A549 (cell line): ENCODE measurements at regions not wholly inside any gene's neighbourhood (a gene's known extent, or its start where the extent isn't known, plus 50 kb on each side); places are given as distances from the start of the nearest gene placed in this dataset.
"Not testable (repeated sequence)": the region's sequence is repeated elsewhere in the genome, so short reads cannot be mapped to it uniquely, and the experiment has no call there.

Experiments
- ATAC-seq, 2 experiments: fragments of 200-7000 bp in 1 of 2; fragments of >200 bp in 1 of 2; cut with Nextera tagmentation in 1 of 2; cut with Tn5 transposase in 1 of 2; 3 replicates each; pipeline versions ENCODE4 v1.8.0 to v1.9.1; 2018 to 2020; ENCODE audit warnings: mild to moderate bottlenecking in 1 of 2, moderate library complexity in 1 of 2
- CTCF ChIA-PET: fragments of 300-600 bp; sonication (Branson Sonifier 250); formaldehyde crosslinking; extraction: SDS; loops from one replicate; lab custom pipeline; 2021; ENCODE audit warnings: antibody characterized with exemption, inconsistent platforms; lab: Yijun Ruan, JAX
- POLR2A ChIA-PET: fragments of 350-600 bp; formaldehyde crosslinking; extraction: SDS; loops from one replicate; lab custom pipeline; 2021; ENCODE audit warnings: antibody characterized with exemption, inconsistent platforms; lab: Yijun Ruan, JAX
- DNase-seq, 2 experiments: peaks; one replicate each; pipeline versions ENCODE4 v3.0.0 to v3.0.0-alpha.2; 2011 to 2016; ENCODE audit warnings: low read depth in 1 of 2, low spot score in 1 of 2
- FAIRE-seq: peaks from 2 replicates; lab custom pipeline; 2011; peaks lifted over from hg19 to GRCh38; lab: Jason Lieb, UNC
- H3K27ac ChIP-seq, 2 experiments: fragments of >200 bp; sonication (Bioruptor Twin); formaldehyde crosslinking; 3 replicates each; pipeline ENCODE4 v1.5.1; 2016 to 2017
- H3K4me1 ChIP-seq: fragments of >200 bp; sonication (Bioruptor Twin); formaldehyde crosslinking; 3 replicates; pipeline ENCODE4 v1.6.1; 2016
- H3K4me2 ChIP-seq: fragments of >200 bp; sonication (Bioruptor Twin); formaldehyde crosslinking; 3 replicates; pipeline ENCODE4 v1.6.1; 2016
- H3K4me3 ChIP-seq: fragments of >200 bp; sonication (Bioruptor Twin); formaldehyde crosslinking; 3 replicates; pipeline ENCODE4 v1.5.1; 2016
- H3K9me3 ChIP-seq: fragments of >200 bp; sonication (Bioruptor Twin); formaldehyde crosslinking; 3 replicates; pipeline ENCODE4 v1.6.1; 2016
- EP300 ChIP-seq, 2 experiments: fragments of >200 bp; sonication (Bioruptor Twin); formaldehyde crosslinking; IDR thresholded peaks; 2 replicates in 1 of 2; 3 replicates in 1 of 2; pipeline ENCODE4 v1.6.1; 2016 to 2017
- ESRRA ChIP-seq: fragments of 150-350 bp; IDR thresholded peaks from 2 replicates; pipeline ENCODE4 v1.6.1; 2014; ENCODE audit warnings: mild to moderate bottlenecking, low read length, borderline replicate concordance
- FOXS1 ChIP-seq: fragments of 250-450 bp; sonication (Bioruptor Pico); IDR thresholded peaks from 2 replicates; pipeline ENCODE4 v1.5.0; 2020; ENCODE audit warnings: mild to moderate bottlenecking, moderate library complexity
- HDAC2 ChIP-seq: fragments of 200-600 bp; sonication (generic); IDR thresholded peaks from 2 replicates; pipeline ENCODE4 v1.6.1; 2016
- HES2 ChIP-seq: fragments of >200 bp; sonication (Bioruptor Twin); formaldehyde crosslinking; IDR thresholded peaks from 2 replicates; pipeline ENCODE4 v1.6.1; 2016
- JUN ChIP-seq, 2 experiments: fragments of >200 bp; sonication (Bioruptor Twin); formaldehyde crosslinking; IDR thresholded peaks; 2 replicates in 1 of 2; 3 replicates in 1 of 2; pipeline ENCODE4 v1.6.1; 2016 to 2017
- KDM1A ChIP-seq: fragments of 200-600 bp; sonication (generic); IDR thresholded peaks from 2 replicates; pipeline ENCODE4 v1.6.1; 2016; ENCODE audit warnings: low read depth, mild to moderate bottlenecking
- RARB ChIP-seq: fragments of 250-450 bp; sonication (Bioruptor Pico); IDR thresholded peaks from 2 replicates; pipeline ENCODE4 v1.8.0; 2021; ENCODE audit warnings: mild to moderate bottlenecking, moderate library complexity
- RCOR1 ChIP-seq: fragments of 150-350 bp; IDR thresholded peaks from 2 replicates; pipeline ENCODE4 v1.6.1; 2014; ENCODE audit warnings: antibody characterized with exemption, low read length, low read depth
- RNF2 ChIP-seq: fragments of 200-600 bp; sonication (generic); IDR thresholded peaks from 2 replicates; pipeline ENCODE4 v1.6.1; 2016; ENCODE audit warnings: low read depth, mild to moderate bottlenecking, antibody characterized with exemption, moderate library complexity, borderline replicate concordance
- ZC3H11A ChIP-seq: fragments of 450-650 bp; IDR thresholded peaks from 2 replicates; pipeline ENCODE4 v1.6.1; 2014; ENCODE audit warnings: antibody characterized with exemption, mild to moderate bottlenecking
- ZFP36 ChIP-seq: fragments of 450-650 bp; IDR thresholded peaks from 2 replicates; pipeline ENCODE4 v1.6.1; 2014; ENCODE audit warnings: borderline replicate concordance; ENCODE audit not compliant: partially characterized antibody
- WGBS: methylation state at CpG from one replicate; pipeline ENCODE4 v1.1.6; 2017; ENCODE audit errors: missing lambda C conversion rate; 5-methylcytosine and 5-hydroxymethylcytosine counted together
- TF ChIP-seq, protein P1 (sequence below): fragments of 250-450 bp; sonication (Bioruptor Pico); IDR thresholded peaks from 2 replicates; pipeline ENCODE4 v1.5.0; 2021; ENCODE audit warnings: mild to moderate bottlenecking, moderate library complexity, borderline replicate concordance
- TF ChIP-seq, protein P2 (sequence below): IDR thresholded peaks from 2 replicates; pipeline ENCODE4 v1.6.1; 2012
- TF ChIP-seq, protein P3 (sequence below): fragments of >200 bp; sonication (Bioruptor Twin); formaldehyde crosslinking; IDR thresholded peaks from 3 replicates; pipeline ENCODE4 v1.5.1; 2016
- TF ChIP-seq, protein P4 (sequence below): fragments of 200-600 bp; sonication (generic); IDR thresholded peaks from 2 replicates; pipeline ENCODE4 v1.6.1; 2016; ENCODE audit warnings: antibody characterized with exemption, mild to moderate bottlenecking, moderate library complexity
- TF ChIP-seq, protein P5 (sequence below): fragments of 250-450 bp; sonication (Bioruptor Pico); IDR thresholded peaks from 2 replicates; pipeline ENCODE4 v1.5.0; 2020; ENCODE audit warnings: low read depth, mild to moderate bottlenecking, moderate library complexity

DNA sequence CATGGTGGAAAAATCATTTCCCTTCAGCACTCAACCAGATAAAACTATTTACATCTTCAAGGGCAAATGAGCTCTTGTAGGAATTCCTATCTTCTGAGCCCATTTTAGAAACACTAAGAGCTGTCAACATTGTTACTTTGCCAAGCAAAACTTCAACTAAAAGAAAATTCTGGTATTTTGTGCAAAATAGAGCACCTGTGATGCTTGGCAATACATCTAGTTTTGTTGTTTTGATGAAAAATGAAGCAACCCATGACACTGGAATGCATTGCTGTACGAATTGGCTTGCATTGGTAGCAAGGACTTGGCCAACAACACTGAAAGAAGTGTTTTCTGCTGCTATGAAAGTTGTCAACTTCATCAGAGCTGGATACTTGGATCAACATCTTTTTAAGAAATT, 194.4 kb downstream of the COX18 start:
- Histone ChIP-seq H3K4me3 (no peak overlapping the region), H3K27ac (no peak overlapping the region), H3K4me1 (no peaks in the 10 kb centered on the region), H3K4me2 (no peak overlapping the region), H3K9me3 (no peaks in the 10 kb centered on the region)
- POLR2A ChIA-PET: no interaction called here
- DNase-seq (no peak), FAIRE-seq (no peak), ATAC-seq (no peak)
- CTCF ChIA-PET: no interaction called here
- no peak for TF ChIP-seq RCOR1
- TF ChIP-seq ESRRA: no peak
- TF ChIP-seq RARB: no peak
- TF ChIP-seq, all 56 proteins: peak for 0
- WGBS: 6% methylated on average over 1 of the region's 1 CpG

- ATAC-seq (no peak), FAIRE-seq (no peak), DNase-seq (no peak)
- Histone ChIP-seq H3K27ac (no peak overlapping the region), H3K9me3 (no peaks in the 10 kb centered on the region), H3K4me2 (no peak overlapping the region), H3K4me1 (no peaks in the 10 kb centered on the region), H3K4me3 (no peak overlapping the region)
- TF ChIP-seq, protein P1, sequence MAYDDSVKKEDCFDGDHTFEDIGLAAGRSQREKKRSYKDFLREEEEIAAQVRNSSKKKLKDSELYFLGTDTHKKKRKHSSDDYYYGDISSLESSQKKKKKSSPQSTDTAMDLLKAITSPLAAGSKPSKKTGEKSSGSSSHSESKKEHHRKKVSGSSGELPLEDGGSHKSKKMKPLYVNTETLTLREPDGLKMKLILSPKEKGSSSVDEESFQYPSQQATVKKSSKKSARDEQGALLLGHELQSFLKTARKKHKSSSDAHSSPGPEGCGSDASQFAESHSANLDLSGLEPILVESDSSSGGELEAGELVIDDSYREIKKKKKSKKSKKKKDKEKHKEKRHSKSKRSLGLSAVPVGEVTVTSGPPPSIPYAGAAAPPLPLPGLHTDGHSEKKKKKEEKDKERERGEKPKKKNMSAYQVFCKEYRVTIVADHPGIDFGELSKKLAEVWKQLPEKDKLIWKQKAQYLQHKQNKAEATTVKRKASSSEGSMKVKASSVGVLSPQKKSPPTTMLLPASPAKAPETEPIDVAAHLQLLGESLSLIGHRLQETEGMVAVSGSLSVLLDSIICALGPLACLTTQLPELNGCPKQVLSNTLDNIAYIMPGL (CRISPR knock-in tag): no peak
- TF ChIP-seq FOXS1 (CRISPR knock-in tag) (no peak), ZC3H11A (no peak), JUN (IDR thresholded peaks at IDR 0.05) (no peak), ZFP36 (no peak), RNF2 (no peak), HES2 (no peak), HDAC2 (no peak), EP300 (IDR thresholded peaks at IDR 0.05) (no peak), KDM1A (no peak)
- TF ChIP-seq, protein P2, sequence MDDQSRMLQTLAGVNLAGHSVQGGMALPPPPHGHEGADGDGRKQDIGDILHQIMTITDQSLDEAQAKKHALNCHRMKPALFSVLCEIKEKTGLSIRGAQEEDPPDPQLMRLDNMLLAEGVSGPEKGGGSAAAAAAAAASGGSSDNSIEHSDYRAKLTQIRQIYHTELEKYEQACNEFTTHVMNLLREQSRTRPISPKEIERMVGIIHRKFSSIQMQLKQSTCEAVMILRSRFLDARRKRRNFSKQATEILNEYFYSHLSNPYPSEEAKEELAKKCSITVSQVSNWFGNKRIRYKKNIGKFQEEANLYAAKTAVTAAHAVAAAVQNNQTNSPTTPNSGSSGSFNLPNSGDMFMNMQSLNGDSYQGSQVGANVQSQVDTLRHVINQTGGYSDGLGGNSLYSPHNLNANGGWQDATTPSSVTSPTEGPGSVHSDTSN: no peak
- TF ChIP-seq, protein P3, sequence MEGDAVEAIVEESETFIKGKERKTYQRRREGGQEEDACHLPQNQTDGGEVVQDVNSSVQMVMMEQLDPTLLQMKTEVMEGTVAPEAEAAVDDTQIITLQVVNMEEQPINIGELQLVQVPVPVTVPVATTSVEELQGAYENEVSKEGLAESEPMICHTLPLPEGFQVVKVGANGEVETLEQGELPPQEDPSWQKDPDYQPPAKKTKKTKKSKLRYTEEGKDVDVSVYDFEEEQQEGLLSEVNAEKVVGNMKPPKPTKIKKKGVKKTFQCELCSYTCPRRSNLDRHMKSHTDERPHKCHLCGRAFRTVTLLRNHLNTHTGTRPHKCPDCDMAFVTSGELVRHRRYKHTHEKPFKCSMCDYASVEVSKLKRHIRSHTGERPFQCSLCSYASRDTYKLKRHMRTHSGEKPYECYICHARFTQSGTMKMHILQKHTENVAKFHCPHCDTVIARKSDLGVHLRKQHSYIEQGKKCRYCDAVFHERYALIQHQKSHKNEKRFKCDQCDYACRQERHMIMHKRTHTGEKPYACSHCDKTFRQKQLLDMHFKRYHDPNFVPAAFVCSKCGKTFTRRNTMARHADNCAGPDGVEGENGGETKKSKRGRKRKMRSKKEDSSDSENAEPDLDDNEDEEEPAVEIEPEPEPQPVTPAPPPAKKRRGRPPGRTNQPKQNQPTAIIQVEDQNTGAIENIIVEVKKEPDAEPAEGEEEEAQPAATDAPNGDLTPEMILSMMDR: no peak
- TF ChIP-seq, protein P4, sequence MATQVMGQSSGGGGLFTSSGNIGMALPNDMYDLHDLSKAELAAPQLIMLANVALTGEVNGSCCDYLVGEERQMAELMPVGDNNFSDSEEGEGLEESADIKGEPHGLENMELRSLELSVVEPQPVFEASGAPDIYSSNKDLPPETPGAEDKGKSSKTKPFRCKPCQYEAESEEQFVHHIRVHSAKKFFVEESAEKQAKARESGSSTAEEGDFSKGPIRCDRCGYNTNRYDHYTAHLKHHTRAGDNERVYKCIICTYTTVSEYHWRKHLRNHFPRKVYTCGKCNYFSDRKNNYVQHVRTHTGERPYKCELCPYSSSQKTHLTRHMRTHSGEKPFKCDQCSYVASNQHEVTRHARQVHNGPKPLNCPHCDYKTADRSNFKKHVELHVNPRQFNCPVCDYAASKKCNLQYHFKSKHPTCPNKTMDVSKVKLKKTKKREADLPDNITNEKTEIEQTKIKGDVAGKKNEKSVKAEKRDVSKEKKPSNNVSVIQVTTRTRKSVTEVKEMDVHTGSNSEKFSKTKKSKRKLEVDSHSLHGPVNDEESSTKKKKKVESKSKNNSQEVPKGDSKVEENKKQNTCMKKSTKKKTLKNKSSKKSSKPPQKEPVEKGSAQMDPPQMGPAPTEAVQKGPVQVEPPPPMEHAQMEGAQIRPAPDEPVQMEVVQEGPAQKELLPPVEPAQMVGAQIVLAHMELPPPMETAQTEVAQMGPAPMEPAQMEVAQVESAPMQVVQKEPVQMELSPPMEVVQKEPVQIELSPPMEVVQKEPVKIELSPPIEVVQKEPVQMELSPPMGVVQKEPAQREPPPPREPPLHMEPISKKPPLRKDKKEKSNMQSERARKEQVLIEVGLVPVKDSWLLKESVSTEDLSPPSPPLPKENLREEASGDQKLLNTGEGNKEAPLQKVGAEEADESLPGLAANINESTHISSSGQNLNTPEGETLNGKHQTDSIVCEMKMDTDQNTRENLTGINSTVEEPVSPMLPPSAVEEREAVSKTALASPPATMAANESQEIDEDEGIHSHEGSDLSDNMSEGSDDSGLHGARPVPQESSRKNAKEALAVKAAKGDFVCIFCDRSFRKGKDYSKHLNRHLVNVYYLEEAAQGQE: no peak
- TF ChIP-seq, protein P5, sequence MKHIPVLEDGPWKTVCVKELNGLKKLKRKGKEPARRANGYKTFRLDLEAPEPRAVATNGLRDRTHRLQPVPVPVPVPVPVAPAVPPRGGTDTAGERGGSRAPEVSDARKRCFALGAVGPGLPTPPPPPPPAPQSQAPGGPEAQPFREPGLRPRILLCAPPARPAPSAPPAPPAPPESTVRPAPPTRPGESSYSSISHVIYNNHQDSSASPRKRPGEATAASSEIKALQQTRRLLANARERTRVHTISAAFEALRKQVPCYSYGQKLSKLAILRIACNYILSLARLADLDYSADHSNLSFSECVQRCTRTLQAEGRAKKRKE (CRISPR knock-in tag): no peak
- CTCF ChIA-PET: no interaction called here
- POLR2A ChIA-PET: no interaction called here
Observed at GRCh38 chr4:72864898-72865297, 204.6 kb downstream of the COX18 start.

DNA sequence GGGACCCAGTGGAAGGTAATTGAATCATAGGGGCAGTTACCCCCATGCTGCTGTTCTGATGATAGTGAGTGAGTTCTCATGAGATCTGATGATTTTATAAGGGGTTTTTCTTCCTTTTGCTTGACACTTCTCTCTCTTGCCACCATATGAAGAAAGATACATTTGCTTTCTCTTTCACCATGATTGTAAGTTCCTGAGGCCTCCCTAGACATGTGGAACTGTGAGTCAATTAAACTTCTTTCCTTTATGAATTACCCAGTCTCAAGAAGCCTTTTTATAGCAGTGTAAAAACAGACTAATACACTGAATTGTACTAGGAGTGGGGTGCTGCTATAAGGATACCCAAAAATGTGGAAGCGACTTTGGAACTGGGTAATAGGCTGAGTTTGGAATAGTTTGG, 205.2 kb downstream of the COX18 start:
- H3K9me3 ChIP-seq, ATAC-seq, CTCF ChIA-PET, H3K4me2 ChIP-seq, FAIRE-seq, POLR2A ChIA-PET, DNase-seq, H3K27ac ChIP-seq, H3K4me1 ChIP-seq, H3K4me3 ChIP-seq: not testable (repeated sequence)
- WGBS: 46% methylated on average over 1 of the region's 1 CpG
